Aorta (tissue), 5 donors: ENCODE measurements at regions not wholly inside any gene's neighbourhood (a gene's known extent, or its start where the extent isn't known, plus 50 kb on each side); places are given as distances from the start of the nearest gene placed in this dataset.

ENCODE experiments used
- ATAC-seq: fragments of 200-7000 bp; cut with Tn5 transposase; one replicate; pipeline ENCODE4 v1.9.1; 2022; ENCODE audit warnings: moderate library complexity; ENCODE audit not compliant: low FRiP score
- DNase-seq, 2 donors: peaks; one replicate each; pipeline ENCODE4 v3.0.0-alpha.2; 2020
- H3K27ac ChIP-seq, 2 donors: one replicate each; pipeline ENCODE4 v1.5.1; 2013; ENCODE audit warnings: low read length in 2 of 2, mild to moderate bottlenecking in 2 of 2, moderate library complexity in 2 of 2, control low read depth in 1 of 2, inconsistent platforms in 1 of 2, low read depth in 1 of 2
- H3K27me3 ChIP-seq, 2 donors: one replicate each; pipeline ENCODE4 v1.6.1; 2013; ENCODE audit warnings: control low read depth in 1 of 2, low read length in 1 of 2, mild to moderate bottlenecking in 1 of 2, moderate library complexity in 1 of 2; ENCODE audit not compliant: insufficient read depth in 2 of 2, control insufficient read depth in 1 of 2
- H3K36me3 ChIP-seq, 2 donors: one replicate each; pipeline ENCODE4 v1.6.1; 2013; ENCODE audit warnings: control low read depth in 1 of 2, low read length in 1 of 2, mild to moderate bottlenecking in 1 of 2; ENCODE audit not compliant: insufficient read depth in 2 of 2, control insufficient read depth in 1 of 2
- H3K4me1 ChIP-seq, 2 donors: one replicate each; pipeline ENCODE4 v1.6.1; 2013; ENCODE audit warnings: low read length in 2 of 2, control low read depth in 1 of 2, mild to moderate bottlenecking in 1 of 2, moderate library complexity in 1 of 2; ENCODE audit not compliant: insufficient read depth in 2 of 2, control insufficient read depth in 1 of 2
- H3K4me3 ChIP-seq, 2 donors: one replicate each; pipeline ENCODE4 v1.5.1; 2013; ENCODE audit warnings: low read length in 2 of 2, control low read depth in 1 of 2, mild to moderate bottlenecking in 1 of 2
- H3K9me3 ChIP-seq: one replicate; pipeline ENCODE4 v1.6.1; 2013; ENCODE audit warnings: mild to moderate bottlenecking, low read length; ENCODE audit not compliant: control insufficient read depth
- WGBS, 2 donors: extraction: QIAGEN DNeasy Blood & Tissue Kit; methylation state at CpG; one replicate each; pipeline ENCODE4 v1.1.7; 2013; 5-methylcytosine and 5-hydroxymethylcytosine counted together
- intact Hi-C, 2 donors: fragments of 100-400 bp; cut with DNase I; formaldehyde crosslinking; loops; one replicate each; pipeline versions ENCODE4 v1.14.2 to v1.15.0; 2022
- donor health status: healthy with polysubstance abuse.
- donor health status: Bipolar disorder and iron deficiency.
- donor health status: DM: no; HTN: no; CAD: no.
- donor health status: DM: no; HTN: no; CAD: no.
- donor health status: DM: yes; HTN: yes; CAD: no.

DNA sequence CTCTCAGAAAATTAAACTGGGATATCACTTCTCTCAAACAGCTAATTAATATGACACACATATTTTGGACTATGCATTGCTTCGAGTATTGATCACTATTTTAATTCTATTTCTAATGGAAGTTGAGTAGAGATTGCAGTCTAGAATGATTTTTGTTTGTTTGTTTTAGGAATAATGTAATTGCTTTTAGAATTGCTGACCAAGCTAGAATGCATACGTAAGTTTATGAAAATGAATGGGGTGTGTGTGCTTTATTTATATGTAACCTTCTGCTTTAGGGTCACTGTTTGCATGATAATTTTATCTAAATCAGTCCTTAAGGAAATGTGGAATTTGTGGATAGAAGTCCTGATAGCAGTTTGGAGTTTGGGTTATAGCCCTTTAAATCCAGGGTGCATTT lies 371.4 kb downstream of the NR2F2 start:
- intact Hi-C loops = no loop called here
- WGBS, 2 donors = 35 to 37% methylated on average over 2 of the region's 2 CpGs
- H3K27ac ChIP-seq = no peak overlapping the region

DNA sequence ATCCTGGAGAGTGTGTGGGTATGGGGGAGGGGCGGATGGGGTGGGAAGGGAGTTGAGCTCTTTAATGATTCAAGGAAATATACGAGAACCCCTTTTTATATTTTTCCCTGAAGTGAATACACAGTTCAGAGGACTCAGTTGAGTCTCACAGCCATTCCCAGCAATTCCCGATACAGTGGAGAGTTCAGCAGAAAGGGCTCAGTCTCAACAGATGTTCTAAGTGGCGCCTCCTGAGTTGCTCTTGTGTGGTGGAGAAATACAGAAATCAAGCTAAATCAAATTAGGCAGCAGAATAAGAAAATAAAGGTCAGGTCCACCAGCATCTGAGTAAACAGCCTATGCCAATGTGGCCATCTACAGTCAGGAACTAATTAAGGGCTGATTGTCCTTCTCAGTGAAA lies 372.1 kb downstream of the NR2F2 start:
- no peak for DNase-seq
- Histone ChIP-seq H3K27ac (no peak overlapping the region), H3K4me1 (peaks cover 0 to 2% of the 10 kb centered on the region in 2 donors), H3K4me3 (no peak overlapping the region), H3K27me3 (peaks cover 0 to 3% of the 10 kb centered on the region in 2 donors), H3K9me3 (no peaks in the 10 kb centered on the region), H3K36me3 (no peaks in the 10 kb centered on the region)
- no peak for ATAC-seq
- intact Hi-C loops = no loop called here
- 24 to 29% methylated on average over 4 of the region's 4 CpGs for WGBS, 2 donors

More for the DNA sequence above, 371.4 kb downstream of the NR2F2 start:
- H3K27me3 ChIP-seq = peaks cover 0 to 3% of the 10 kb centered on the region in 2 donors
- DNase-seq (no peak), ATAC-seq (no peak)
- H3K4me3 ChIP-seq = no peak overlapping the region
- peaks cover 0 to 2% of the 10 kb centered on the region in 2 donors for H3K4me1 ChIP-seq
- H3K36me3 ChIP-seq = no peaks in the 10 kb centered on the region
- H3K9me3 ChIP-seq = no peaks in the 10 kb centered on the region

DNA sequence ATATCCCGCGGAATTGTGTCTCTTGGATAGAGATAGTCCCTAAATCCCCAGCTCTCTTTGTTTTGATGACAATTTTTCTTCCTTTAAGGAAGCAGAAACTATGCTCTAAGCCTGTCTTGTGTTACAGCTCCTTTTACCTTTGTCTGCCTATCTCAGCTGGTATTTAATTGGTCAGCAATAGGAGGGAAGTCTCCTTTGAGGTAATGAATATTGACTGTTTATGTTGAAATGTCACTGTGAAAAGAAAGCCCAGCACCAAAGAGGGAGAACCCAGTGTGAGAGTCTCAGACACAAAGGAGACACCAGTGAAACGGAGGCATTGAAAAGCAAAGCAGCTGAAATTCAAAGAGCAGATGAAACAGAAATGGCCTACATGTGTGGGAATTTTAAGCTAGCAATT lies 372.6 kb downstream of the NR2F2 start:
- Histone ChIP-seq H3K27ac (no peak overlapping the region), H3K4me3 (no peak overlapping the region), H3K27me3 (peaks cover 0 to 3% of the 10 kb centered on the region in 2 donors), H3K4me1 (peaks cover 0 to 2% of the 10 kb centered on the region in 2 donors), H3K36me3 (no peaks in the 10 kb centered on the region), H3K9me3 (no peaks in the 10 kb centered on the region)
- DNase-seq (no peak), ATAC-seq (no peak)
- 26 to 29% methylated on average over 3 of the region's 3 CpGs for WGBS, 2 donors
- intact Hi-C loops = no loop called here

DNA sequence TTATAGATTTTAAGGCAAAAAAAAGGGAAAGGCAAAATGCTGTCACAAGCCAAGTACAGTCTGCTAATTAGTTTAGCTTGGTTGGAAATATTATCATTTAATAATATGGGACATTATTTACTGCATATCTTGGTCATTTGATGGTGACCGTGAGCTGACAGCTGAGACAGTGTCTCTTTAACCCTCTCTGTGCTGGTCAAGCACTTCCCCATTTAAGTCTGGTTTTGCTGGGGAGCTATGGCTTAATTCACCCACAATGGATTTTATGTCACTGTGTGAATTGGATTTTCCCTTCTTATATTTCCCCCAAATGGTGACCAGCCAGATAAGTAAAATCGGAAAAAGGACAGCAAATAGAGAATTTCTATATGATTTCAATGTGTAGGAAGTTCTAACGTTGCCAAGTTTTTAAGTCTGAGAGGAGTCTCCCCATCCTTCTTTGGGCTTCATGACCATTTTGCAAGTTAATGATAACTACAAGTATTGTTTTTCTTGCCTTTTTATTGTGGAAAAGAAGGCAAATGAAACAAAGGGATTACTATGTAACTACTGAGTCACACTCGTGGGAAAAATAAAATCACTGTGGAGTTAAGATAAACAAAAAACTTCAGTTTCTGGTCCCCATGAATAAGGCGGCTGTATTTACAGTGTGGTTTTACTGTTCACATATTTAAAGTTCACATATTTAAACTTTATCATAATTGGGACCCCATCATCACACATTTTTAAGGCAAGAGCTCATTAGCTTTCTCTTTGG lies 373.5 kb downstream of the NR2F2 start:
- H3K9me3 ChIP-seq = no peaks in the 10 kb centered on the region
- intact Hi-C loops = no loop called here
- H3K27ac ChIP-seq = no peak overlapping the region
- H3K4me1 ChIP-seq = peaks cover 0 to 2% of the 10 kb centered on the region in 2 donors
- no peak for ATAC-seq
- no peak for DNase-seq
- WGBS, 2 donors = 43 to 47% methylated on average over 5 of the region's 5 CpGs
- H3K27me3 ChIP-seq = peaks cover 0 to 3% of the 10 kb centered on the region in 2 donors
- no peaks in the 10 kb centered on the region for H3K36me3 ChIP-seq
- H3K4me3 ChIP-seq = no peak overlapping the region

DNA sequence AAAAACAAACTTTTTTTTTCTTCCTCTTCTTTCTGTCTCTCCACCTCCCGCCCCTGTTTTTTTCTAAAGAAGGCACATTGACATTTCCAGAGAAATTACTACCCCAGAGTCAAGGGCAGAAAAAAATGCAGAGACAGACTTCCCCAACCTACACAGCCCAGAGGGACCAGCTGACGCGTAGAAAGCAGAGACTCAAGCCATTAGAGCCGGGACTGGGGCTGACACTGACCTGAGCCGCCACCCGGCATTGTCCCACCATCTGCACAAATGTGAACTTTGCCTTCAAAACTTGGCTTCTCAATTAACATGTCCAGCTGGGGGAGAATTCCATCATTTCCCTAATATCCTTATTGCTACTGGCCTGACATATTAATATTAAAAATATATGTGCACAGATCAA lies 385.6 kb downstream of the NR2F2 start:
- DNase-seq (no peak), ATAC-seq (no peak)
- Histone ChIP-seq H3K27me3 (no peaks in the 10 kb centered on the region), H3K4me3 (no peak overlapping the region), H3K4me1 (no peaks in the 10 kb centered on the region), H3K36me3 (no peaks in the 10 kb centered on the region), H3K9me3 (no peaks in the 10 kb centered on the region), H3K27ac (no peak overlapping the region)
- intact Hi-C loops = no loop called here
- WGBS, 2 donors = 43 to 53% methylated on average over 6 of the region's 6 CpGs

DNA sequence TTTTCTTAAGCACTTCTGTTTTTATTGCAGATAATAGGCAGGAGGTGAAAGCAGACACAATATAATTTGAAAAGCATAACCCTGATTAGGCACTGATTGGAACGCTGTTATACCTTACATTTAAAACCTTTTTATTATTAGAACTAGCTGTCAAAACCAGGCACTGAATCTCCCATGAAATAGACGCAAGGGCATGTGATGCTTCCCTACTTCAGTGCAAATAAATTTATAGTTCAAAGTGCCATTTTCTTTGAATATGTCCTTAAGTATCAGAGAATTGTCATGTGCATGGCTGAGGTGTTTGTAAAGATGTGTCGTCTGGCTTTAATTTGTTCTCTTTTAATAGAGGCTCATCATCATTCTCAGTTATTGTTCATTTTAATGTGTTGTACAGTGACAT lies 386.0 kb downstream of the NR2F2 start:
- DNase-seq = no peak
- no peak for ATAC-seq
- no peaks in the 10 kb centered on the region for H3K4me1 ChIP-seq
- no peak overlapping the region for H3K4me3 ChIP-seq
- no peaks in the 10 kb centered on the region for H3K36me3 ChIP-seq
- no peaks in the 10 kb centered on the region for H3K27me3 ChIP-seq
- H3K27ac ChIP-seq = no peak overlapping the region
- no peaks in the 10 kb centered on the region for H3K9me3 ChIP-seq
- WGBS, 2 donors = 72% methylated on average over 3 of the region's 3 CpGs
- intact Hi-C loops = no loop called here

DNA sequence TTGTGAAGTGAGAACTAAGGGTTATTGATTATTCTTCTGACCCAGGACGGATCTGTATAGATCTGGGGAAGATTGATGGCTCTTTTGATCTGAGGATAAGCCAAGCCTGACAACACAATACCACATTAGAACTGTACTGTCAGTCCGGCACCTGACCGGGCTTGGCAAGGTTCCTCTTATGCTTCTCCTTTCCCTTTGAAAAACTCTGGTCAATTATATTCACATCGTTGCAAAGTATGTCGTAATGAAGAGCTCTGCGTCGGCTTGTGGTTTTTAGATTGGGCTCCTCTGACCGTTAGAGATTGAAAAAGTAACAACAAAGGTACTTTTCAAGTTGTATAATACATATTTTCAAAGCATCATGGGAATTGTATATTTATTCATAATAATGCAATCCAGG lies 389.8 kb downstream of the NR2F2 start:
- intact Hi-C loops = no loop called here
- Histone ChIP-seq H3K27ac (no peak overlapping the region), H3K4me1 (no peaks in the 10 kb centered on the region), H3K36me3 (no peaks in the 10 kb centered on the region), H3K4me3 (no peak overlapping the region), H3K27me3 (no peaks in the 10 kb centered on the region), H3K9me3 (no peaks in the 10 kb centered on the region)
- 64 to 69% methylated on average over 8 of the region's 8 CpGs for WGBS, 2 donors
- no peak for DNase-seq
- no peak for ATAC-seq

DNA sequence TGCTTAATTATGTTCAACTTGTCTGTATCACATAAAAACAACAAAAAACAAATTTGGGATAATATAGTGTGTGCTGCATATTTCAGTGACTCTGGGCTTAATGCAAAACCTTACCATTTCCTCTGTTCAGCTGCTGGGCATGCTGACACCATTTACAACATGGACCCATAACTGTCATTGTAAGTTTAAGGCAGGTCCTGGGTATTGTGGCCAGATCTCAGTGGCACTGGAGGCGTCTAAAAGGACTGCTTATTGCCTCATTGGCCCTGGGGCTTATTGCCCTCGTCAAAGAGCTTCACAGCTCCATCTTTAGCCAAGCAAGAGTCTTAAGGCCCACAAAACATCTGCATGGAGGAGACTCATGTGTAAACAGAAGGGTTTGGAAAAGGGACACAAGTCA lies 390.2 kb downstream of the NR2F2 start:
- Histone ChIP-seq H3K4me3 (no peak overlapping the region), H3K27me3 (no peaks in the 10 kb centered on the region), H3K9me3 (no peaks in the 10 kb centered on the region), H3K36me3 (no peaks in the 10 kb centered on the region), H3K27ac (no peak overlapping the region), H3K4me1 (no peaks in the 10 kb centered on the region)
- intact Hi-C loops = no loop called here
- ATAC-seq = no peak
- 27 to 40% methylated on average over 2 of the region's 2 CpGs for WGBS, 2 donors
- no peak for DNase-seq

DNA sequence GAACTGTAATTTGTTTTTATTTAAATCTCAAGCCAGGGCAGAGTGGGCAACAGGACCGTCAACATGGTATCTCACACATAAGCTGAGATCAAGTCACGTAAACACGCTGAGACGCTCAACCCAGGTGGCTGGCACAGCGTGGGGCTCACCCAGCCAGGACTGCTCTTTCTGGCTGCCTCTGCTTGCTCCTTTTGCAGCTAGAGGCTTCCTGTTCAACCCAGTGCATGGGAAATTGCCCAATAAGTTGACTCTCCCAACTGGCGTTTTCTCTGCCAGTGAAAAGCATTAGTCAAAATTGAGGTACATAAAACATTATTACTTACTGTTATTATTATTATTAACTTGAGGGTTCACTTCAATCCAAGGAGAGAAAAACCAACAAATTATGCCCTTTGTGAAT lies 398.1 kb downstream of the NR2F2 start:
- 38 to 51% methylated on average over 6 of the region's 6 CpGs for WGBS, 2 donors
- Histone ChIP-seq H3K27ac (no peak overlapping the region), H3K4me1 (no peaks in the 10 kb centered on the region), H3K27me3 (no peaks in the 10 kb centered on the region), H3K36me3 (no peaks in the 10 kb centered on the region), H3K9me3 (no peaks in the 10 kb centered on the region), H3K4me3 (no peak overlapping the region)
- ATAC-seq (no peak), DNase-seq (no peak)
- intact Hi-C loops = no loop called here
